Peyer's patch (tissue), 4 donors: ENCODE measurements at regions not wholly inside any gene's neighbourhood (a gene's known extent, or its start where the extent isn't known, plus 50 kb on each side); places are given as distances from the start of the nearest gene placed in this dataset.

Source experiments
- DNase-seq, 3 donors: peaks; one replicate each; pipeline ENCODE4 v3.0.0-alpha.2; 2017 to 2019
- H3K27ac ChIP-seq, 4 donors: fragments of 200-600 bp; sonication (generic); one replicate each; pipeline ENCODE4 v1.5.1; 2016 to 2019
- H3K27me3 ChIP-seq, 2 donors: fragments of 200-600 bp; sonication (generic); one replicate each; pipeline ENCODE4 v1.5.1; 2019
- H3K36me3 ChIP-seq, 3 donors: fragments of 200-600 bp; sonication (generic); one replicate each; pipeline ENCODE4 v1.5.1; 2016 to 2019
- H3K4me1 ChIP-seq, 4 donors: fragments of 200-600 bp; sonication (generic); one replicate each; pipeline ENCODE4 v1.5.1; 2016 to 2019
- H3K4me3 ChIP-seq, 4 donors: fragments of 200-600 bp; sonication (generic); 1 replicate in 3 of 4; 2 replicates in 1 of 4; pipeline ENCODE4 v1.5.1; 2016 to 2019; ENCODE audit warnings: mild to moderate bottlenecking in 1 of 4
- H3K9me3 ChIP-seq, 4 donors: fragments of 200-600 bp; sonication (generic); one replicate each; pipeline ENCODE4 v1.5.1; 2016 to 2019; ENCODE audit warnings: mild to moderate bottlenecking in 1 of 4
- POLR2A ChIP-seq, 2 donors: fragments of 450-650 bp; IDR thresholded peaks; one replicate each; pipeline ENCODE4 v1.5.1; 2017; ENCODE audit warnings: antibody characterized with exemption in 2 of 2, mild to moderate bottlenecking in 2 of 2, moderate library complexity in 2 of 2
- TF ChIP-seq, protein P1 (sequence below), 6 experiments: fragments of 450-650 bp in 4 of 6; fragments of 200-600 bp in 2 of 6; sonication (generic) in 1 of 6; IDR thresholded peaks; one replicate each; pipeline ENCODE4 v1.5.1; 2017 to 2019; ENCODE audit warnings: antibody characterized with exemption in 6 of 6, mild to moderate bottlenecking in 3 of 6, moderate library complexity in 1 of 6

DNA sequence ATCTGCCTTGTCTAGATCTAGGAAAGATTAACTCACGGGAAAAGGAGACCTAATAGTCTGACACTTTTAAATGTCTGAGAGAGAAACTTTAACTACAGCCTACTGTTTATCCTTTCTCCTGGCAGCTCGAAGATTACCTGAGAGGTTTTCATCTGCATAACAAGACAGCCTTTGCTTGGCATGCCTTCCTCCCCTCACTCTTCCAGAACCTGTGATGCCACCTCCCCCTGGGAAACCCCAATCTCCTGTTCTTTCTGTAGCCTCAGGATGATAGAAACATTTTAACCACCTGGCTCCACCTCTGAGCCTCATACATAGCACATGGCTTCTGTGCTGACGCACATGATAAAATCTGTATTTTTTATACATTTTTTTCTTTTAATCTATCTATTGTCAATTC lies 420.8 kb downstream of the CNTN6 start:
- Histone ChIP-seq H3K4me3 (no peak overlapping the region), H3K9me3 (no peaks in the 10 kb centered on the region), H3K27ac (no peak overlapping the region), H3K4me1 (no peaks in the 10 kb centered on the region), H3K36me3 (no peaks in the 10 kb centered on the region), H3K27me3 (no peaks in the 10 kb centered on the region)
- no peak for DNase-seq
- no peak for TF ChIP-seq POLR2A (IDR thresholded peaks at IDR 0.05)

DNA sequence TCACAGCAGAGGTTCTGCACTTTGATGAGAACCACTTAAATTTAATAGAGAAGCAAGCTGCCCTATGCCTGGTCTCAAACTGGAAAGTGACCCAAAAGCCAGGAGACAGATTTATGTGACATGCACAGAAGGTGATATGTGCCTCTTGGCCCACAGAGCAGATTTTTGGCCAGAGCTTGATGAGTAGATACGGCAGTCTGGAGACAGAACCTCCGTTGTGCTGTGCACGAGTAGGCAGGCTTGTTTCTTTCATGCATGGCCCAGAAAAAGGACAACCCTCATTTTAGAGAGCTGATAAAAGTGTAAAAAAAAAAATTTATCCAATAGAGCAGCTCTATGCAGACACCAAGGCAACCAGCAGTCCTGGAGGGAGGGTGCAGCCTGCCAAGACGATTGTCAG lies 423.1 kb downstream of the CNTN6 start:
- H3K9me3 ChIP-seq, result no peaks in the 10 kb centered on the region
- no peak overlapping the region for H3K4me3 ChIP-seq
- no peak overlapping the region for H3K27ac ChIP-seq
- no peaks in the 10 kb centered on the region for H3K36me3 ChIP-seq
- DNase-seq, result no peak
- no peak for TF ChIP-seq POLR2A (IDR thresholded peaks at IDR 0.05)
- TF ChIP-seq, protein P1, sequence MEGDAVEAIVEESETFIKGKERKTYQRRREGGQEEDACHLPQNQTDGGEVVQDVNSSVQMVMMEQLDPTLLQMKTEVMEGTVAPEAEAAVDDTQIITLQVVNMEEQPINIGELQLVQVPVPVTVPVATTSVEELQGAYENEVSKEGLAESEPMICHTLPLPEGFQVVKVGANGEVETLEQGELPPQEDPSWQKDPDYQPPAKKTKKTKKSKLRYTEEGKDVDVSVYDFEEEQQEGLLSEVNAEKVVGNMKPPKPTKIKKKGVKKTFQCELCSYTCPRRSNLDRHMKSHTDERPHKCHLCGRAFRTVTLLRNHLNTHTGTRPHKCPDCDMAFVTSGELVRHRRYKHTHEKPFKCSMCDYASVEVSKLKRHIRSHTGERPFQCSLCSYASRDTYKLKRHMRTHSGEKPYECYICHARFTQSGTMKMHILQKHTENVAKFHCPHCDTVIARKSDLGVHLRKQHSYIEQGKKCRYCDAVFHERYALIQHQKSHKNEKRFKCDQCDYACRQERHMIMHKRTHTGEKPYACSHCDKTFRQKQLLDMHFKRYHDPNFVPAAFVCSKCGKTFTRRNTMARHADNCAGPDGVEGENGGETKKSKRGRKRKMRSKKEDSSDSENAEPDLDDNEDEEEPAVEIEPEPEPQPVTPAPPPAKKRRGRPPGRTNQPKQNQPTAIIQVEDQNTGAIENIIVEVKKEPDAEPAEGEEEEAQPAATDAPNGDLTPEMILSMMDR (IDR thresholded peaks at IDR 0.05), result no peak
- no peaks in the 10 kb centered on the region for H3K27me3 ChIP-seq
- H3K4me1 ChIP-seq, result no peaks in the 10 kb centered on the region

DNA sequence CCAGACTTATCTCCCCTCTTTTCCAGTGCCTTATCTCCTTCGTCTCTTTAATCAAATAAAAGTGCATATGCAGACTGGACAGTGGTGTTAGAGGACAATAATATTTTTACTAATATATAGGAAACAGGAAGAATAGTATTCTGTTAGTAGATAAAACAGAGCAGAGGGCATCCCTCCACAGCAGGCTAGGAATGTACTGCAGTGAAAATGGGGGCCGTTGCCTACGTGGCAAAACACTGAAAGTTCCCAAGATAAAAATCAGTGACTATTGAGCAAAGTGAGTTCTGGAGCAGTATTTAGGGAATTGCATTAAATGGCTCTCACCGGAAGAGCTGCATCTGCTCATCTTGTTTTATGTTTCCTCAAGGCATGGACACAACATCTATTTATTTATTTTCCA lies 435.0 kb downstream of the CNTN6 start:
- H3K27ac ChIP-seq, result no peak overlapping the region
- TF ChIP-seq, protein P1 (IDR thresholded peaks at IDR 0.05), result no peak
- H3K27me3 ChIP-seq, result no peaks in the 10 kb centered on the region
- no peaks in the 10 kb centered on the region for H3K9me3 ChIP-seq
- H3K36me3 ChIP-seq, result no peaks in the 10 kb centered on the region
- no peaks in the 10 kb centered on the region for H3K4me1 ChIP-seq
- H3K4me3 ChIP-seq, result no peak overlapping the region
- DNase-seq, result no peak

DNA sequence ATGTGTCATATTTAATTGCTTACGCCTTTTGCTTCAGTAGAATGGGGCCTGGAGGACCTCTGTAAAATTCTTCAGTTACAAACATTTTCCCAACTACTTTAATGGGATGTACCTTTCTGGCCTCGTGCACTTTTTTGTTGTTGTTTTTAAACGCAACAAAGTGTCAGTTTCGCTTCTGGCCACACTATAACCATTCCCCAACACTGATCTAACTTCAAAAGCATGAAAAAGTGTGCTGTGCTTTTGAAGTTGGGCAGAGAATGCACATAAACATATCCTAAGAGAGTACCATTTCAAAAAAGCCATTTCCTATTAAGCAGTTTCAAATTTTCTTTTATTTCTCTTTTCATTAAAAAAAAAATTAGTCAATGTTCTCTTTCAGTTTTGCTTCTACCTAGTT lies 435.8 kb downstream of the CNTN6 start:
- TF ChIP-seq, protein P1 (IDR thresholded peaks at IDR 0.05), result no peak
- TF ChIP-seq POLR2A (IDR thresholded peaks at IDR 0.05), result no peak
- Histone ChIP-seq H3K27me3 (no peaks in the 10 kb centered on the region), H3K27ac (no peak overlapping the region), H3K4me1 (no peaks in the 10 kb centered on the region), H3K4me3 (no peak overlapping the region), H3K36me3 (no peaks in the 10 kb centered on the region), H3K9me3 (no peaks in the 10 kb centered on the region)
- no peak for DNase-seq

DNA sequence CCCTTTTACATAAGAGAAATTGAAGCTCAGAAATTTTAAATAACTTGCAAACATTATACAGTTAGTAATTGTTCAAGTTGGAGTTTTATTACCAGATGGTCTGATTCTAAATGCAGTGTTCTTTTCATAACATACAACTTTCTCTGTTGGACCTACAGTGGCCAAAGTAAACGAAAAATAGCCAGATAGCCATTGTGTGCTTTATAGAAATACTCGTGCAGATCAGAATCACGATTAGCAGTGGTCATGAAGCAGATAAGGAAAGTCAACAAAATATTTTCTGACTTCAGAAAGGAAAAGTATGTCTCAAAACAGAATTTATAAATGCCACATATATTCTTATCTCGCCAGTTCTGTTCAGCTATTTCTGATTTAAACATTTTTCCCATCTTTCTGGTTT lies 436.9 kb downstream of the CNTN6 start:
- DNase-seq, result no peak
- Histone ChIP-seq H3K4me3 (no peak overlapping the region), H3K27me3 (no peaks in the 10 kb centered on the region), H3K4me1 (no peaks in the 10 kb centered on the region), H3K27ac (no peak overlapping the region), H3K9me3 (no peaks in the 10 kb centered on the region), H3K36me3 (no peaks in the 10 kb centered on the region)
- TF ChIP-seq, protein P1 (IDR thresholded peaks at IDR 0.05), result no peak
- TF ChIP-seq POLR2A (IDR thresholded peaks at IDR 0.05), result no peak

DNA sequence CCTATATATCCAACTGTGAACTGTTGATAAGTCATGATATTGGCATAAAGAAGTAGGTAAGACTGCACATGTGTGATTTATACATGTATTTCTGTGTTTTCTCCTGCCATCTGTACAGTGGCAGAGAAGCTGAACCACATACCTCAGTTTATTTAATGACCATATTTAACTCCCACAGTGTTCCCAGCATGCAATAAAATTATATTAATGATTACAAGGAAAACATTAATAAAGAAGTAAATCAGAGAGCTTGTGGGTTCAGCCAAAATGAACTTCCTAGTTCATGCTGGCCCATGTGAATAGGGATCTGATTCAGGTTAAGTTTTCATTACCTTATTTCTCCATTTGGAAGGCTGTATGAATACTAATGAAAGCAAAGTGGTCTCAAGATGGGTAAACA lies 439.2 kb downstream of the CNTN6 start:
- H3K27ac ChIP-seq, result no peak overlapping the region
- DNase-seq, result no peak
- TF ChIP-seq, protein P1 (IDR thresholded peaks at IDR 0.05), result no peak
- TF ChIP-seq POLR2A (IDR thresholded peaks at IDR 0.05), result no peak
- no peaks in the 10 kb centered on the region for H3K36me3 ChIP-seq
- no peak overlapping the region for H3K4me3 ChIP-seq
- no peaks in the 10 kb centered on the region for H3K27me3 ChIP-seq
- no peaks in the 10 kb centered on the region for H3K4me1 ChIP-seq
- no peaks in the 10 kb centered on the region for H3K9me3 ChIP-seq
